ENCODE measurements at regions not wholly inside any gene's neighbourhood (a gene's known extent, or its start where the extent isn't known, plus 50 kb on each side); places are given as distances from the start of the nearest gene placed in this dataset.

- TF ChIP-seq POLR2AphosphoS5 (IDR thresholded peaks at IDR 0.05): no peak
- TF ChIP-seq EP300 (IDR thresholded peaks at IDR 0.05): no peak
Measured at GRCh38 chr10:123530166-123530870, 135.8 kb upstream of the GPR26 start.
